WI38 (cell line): ENCODE measurements at regions not wholly inside any gene's neighbourhood (a gene's known extent, or its start where the extent isn't known, plus 50 kb on each side); places are given as distances from the start of the nearest gene placed in this dataset.

Experiments used
- H3K4me3 ChIP-seq: 2 replicates; pipeline ENCODE4 v1.5.1; 2011; ENCODE audit warnings: low read depth, mild to moderate bottlenecking, control low read depth, low read length
- TF ChIP-seq, protein P1 (sequence below): IDR thresholded peaks from 2 replicates; pipeline ENCODE4 v1.5.1; 2012; ENCODE audit warnings: low read depth, mild to moderate bottlenecking, control low read depth, low read length

DNA sequence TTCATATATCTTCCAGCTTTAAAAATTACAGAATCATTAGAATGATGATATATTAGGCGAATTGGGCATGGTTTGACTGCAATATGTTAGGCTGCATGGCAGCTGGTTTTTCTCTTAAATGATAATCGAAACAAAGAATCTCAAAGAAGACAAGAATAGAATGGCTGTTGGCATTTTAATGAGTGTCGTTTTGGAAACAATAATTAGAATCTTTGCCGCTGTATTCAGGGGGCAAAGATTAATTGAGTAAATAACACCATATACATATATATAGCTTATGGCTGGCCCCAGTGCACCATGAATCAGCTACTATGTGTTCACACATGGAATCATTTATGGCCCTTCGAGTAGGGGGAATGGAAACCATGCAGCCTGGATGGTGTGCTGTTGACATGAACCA, 216.2 kb downstream of the RNF144B start:
- no peak overlapping the region for H3K4me3 ChIP-seq
- TF ChIP-seq, protein P1, sequence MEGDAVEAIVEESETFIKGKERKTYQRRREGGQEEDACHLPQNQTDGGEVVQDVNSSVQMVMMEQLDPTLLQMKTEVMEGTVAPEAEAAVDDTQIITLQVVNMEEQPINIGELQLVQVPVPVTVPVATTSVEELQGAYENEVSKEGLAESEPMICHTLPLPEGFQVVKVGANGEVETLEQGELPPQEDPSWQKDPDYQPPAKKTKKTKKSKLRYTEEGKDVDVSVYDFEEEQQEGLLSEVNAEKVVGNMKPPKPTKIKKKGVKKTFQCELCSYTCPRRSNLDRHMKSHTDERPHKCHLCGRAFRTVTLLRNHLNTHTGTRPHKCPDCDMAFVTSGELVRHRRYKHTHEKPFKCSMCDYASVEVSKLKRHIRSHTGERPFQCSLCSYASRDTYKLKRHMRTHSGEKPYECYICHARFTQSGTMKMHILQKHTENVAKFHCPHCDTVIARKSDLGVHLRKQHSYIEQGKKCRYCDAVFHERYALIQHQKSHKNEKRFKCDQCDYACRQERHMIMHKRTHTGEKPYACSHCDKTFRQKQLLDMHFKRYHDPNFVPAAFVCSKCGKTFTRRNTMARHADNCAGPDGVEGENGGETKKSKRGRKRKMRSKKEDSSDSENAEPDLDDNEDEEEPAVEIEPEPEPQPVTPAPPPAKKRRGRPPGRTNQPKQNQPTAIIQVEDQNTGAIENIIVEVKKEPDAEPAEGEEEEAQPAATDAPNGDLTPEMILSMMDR: no peak

DNA sequence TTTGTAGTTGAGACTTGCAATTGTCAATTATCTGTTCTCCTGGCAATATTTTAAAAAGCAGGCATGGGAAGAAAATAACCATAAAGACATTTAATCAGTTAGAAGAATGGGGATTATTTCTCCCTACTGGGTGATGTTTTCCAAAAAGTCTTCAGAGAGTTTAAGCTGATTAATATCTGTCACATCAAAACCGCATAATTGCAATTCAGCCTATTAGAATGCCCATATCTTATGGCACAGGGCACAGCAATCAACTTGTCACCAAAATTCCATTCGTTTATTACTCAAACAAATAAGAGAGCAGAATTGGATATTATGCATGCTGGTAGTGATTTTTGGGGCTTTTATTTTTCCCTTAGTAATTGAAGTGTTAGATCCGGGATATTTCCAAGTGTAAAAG, 218.7 kb downstream of the RNF144B start:
- TF ChIP-seq, protein P1: no peak
- no peak overlapping the region for H3K4me3 ChIP-seq

DNA sequence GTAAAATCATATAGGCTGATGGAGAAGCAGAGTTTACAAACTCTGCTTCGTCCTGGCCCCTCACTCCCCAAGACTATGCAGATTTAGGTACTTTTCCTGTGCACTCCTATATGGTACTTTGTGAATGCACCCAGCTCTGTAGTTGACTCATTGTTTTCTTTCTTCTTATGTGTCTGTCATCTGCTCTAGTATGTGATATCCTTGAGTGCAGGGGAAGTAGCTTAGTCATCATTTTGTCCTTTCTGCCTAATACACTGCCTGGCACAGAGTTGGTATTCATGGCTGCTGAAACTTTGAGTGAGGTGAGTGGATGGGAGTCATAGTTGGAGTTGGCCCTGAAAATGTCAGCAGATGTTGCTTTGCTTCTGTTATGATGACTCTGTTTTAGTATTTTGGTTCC, 222.6 kb downstream of the RNF144B start:
- no peak overlapping the region for H3K4me3 ChIP-seq
- TF ChIP-seq, protein P1: no peak

DNA sequence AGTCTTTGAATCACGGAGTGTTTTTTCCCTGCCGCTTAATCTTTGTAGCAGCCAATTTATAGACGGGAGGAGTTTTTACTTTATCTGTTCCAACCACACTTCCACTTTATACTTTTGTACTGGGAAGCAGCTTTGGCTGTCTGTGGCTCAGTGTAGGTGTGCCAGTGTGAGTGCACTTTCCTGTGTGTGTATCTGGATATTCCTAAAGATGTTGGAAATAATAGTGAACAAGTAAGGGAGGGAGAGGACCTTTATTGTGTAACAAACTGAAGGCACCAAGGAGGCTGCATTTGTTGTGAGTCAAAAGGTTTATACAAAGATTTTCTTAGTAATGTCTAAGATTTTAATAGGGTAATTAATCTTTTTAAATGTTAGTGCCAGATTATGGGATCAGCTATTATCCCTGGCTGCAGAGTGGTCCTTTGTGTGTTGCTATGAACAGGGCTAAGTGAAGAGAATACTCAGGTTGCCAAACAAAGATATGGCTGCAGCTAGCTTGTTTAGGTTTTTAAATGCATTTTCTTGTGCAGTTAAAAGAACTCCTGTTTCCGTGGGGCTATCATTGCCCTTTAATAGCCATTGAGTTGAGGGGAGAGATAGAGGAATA, 226.3 kb downstream of the RNF144B start:
- no peak overlapping the region for H3K4me3 ChIP-seq
- TF ChIP-seq, protein P1: no peak

DNA sequence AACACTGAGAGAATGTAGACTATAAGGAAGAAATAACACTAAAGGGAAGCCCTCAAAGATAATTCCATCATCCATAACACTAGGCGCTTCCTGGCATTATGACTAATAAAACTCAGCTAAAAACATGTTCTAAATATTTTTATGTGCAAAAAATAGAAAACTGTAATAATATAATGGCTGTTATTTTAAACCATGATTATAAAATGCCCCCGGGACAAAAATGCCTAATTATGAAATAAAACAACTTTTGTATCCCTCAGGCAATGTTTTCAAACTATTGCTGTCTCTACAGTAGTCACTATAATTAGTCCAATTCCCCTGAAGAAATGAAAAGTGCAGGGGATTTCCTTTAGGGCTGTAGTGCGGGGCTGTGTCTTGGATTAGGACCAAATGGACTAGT, 242.4 kb downstream of the RNF144B start:
- no peak overlapping the region for H3K4me3 ChIP-seq
- TF ChIP-seq, protein P1: no peak

DNA sequence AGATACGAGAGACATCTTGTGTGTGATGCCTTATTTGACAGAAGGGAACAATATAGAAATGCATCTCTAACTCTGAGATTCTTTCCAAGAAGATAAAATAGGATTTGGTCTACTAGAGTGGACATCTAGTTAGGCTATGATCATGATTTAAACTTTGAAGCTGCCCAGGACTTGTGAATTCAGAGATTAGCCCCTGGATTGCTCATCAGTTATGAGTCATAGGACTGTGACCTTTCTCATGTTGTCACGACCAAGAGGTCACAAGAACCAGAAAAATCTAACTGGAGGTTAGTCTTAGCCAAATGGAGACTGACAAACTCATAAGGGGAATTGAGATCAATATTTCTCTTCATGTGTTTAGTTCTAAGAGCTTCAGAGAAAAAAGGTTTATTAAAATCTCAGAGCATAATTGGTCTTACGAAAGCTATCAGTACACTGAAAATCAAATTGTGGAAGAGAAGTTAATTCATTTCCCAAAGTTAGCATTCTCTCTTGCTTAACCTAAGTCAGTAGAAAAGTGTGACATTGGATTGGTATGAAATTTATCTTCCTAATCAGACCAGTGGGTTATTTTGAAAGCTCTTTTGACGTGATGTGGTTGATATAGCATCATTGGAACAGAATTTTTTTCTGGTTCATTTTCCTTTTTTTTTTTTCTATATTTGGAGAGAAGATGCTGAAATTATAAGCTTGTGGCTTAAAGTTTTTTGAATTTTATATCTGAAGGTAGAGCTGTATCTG, 245.7 kb downstream of the RNF144B start:
- H3K4me3 ChIP-seq: no peak overlapping the region
- TF ChIP-seq, protein P1: no peak

DNA sequence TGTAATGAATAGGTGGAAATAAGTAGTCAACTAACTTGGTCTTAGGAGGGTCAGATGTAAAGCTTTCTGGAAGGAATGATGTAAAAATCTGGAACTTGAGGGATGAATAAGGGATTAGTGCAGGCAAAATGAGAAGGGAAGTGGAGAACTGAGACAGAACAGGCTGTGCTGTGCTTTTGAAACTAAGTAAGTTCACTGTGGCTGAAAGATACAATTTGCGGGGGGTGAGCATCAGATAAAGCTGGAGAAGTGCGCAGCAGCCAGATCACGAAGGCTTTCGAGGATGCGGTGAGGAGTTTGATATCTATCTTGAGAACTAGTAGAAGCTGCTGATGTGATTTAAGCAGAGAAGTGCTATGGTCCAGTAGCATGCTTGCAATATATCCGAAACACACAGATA, 247.8 kb downstream of the RNF144B start:
- TF ChIP-seq, protein P1: no peak
- H3K4me3 ChIP-seq: no peak overlapping the region
